Fibroblast of lung (primary cell): ENCODE measurements at regions not wholly inside any gene's neighbourhood (a gene's known extent, or its start where the extent isn't known, plus 50 kb on each side); places are given as distances from the start of the nearest gene placed in this dataset.

Experiments used
- DNase-seq, 2 donors: peaks; one replicate each; pipeline versions ENCODE4 v3.0.0 to v3.0.0-alpha.2; 2010; ENCODE audit warnings: low read depth in 2 of 2
- H2AFZ ChIP-seq: 2 replicates; pipeline ENCODE4 v1.5.1; 2012; ENCODE audit warnings: low read length, control low read depth, inconsistent platforms
- H3K27ac ChIP-seq: 2 replicates; pipeline ENCODE4 v1.5.1; 2011; ENCODE audit warnings: low read length, control low read depth; ENCODE audit not compliant: insufficient read depth
- H3K27me3 ChIP-seq: 2 replicates; pipeline ENCODE4 v1.5.1; 2011; ENCODE audit warnings: mild to moderate bottlenecking, low read length; ENCODE audit not compliant: control insufficient read depth, insufficient read depth
- H3K36me3 ChIP-seq: 2 replicates; pipeline ENCODE4 v1.5.1; 2011; ENCODE audit warnings: low read length; ENCODE audit not compliant: control insufficient read depth, insufficient read depth
- H3K4me1 ChIP-seq: 2 replicates; pipeline ENCODE4 v1.5.1; 2011; ENCODE audit warnings: low read length; ENCODE audit not compliant: control insufficient read depth, insufficient read depth; ENCODE audit errors: extremely low read depth
- H3K4me2 ChIP-seq: 2 replicates; pipeline ENCODE4 v1.5.1; 2011; ENCODE audit warnings: low read length, control low read depth; ENCODE audit not compliant: insufficient read depth; ENCODE audit errors: extremely low read depth
- H3K4me3 ChIP-seq, 4 experiments: fragments of 200-600 bp in 1 of 4; sonication (generic) in 1 of 4; replicated peaks in 1 of 4; 2 replicates each; pipeline ENCODE4 v1.5.1; 2011 to 2016; ENCODE audit warnings: low read length in 4 of 4, low read depth in 3 of 4, mild to moderate bottlenecking in 3 of 4, control low read depth in 2 of 4, inconsistent platforms in 1 of 4, mixed read lengths in 1 of 4; ENCODE audit not compliant: insufficient read depth in 1 of 4; ENCODE audit errors: control extremely low read depth in 1 of 4
- H3K79me2 ChIP-seq: 2 replicates; pipeline ENCODE4 v1.5.1; 2012; ENCODE audit warnings: mild to moderate bottlenecking, low read length, inconsistent platforms; ENCODE audit not compliant: control insufficient read depth, insufficient read depth
- H3K9ac ChIP-seq: 2 replicates; pipeline ENCODE4 v1.5.1; 2011; ENCODE audit warnings: mild to moderate bottlenecking, low read length, control low read depth; ENCODE audit not compliant: insufficient read depth
- H3K9me3 ChIP-seq: 2 replicates; pipeline ENCODE4 v1.5.1; 2012; ENCODE audit warnings: low read depth, low read length; ENCODE audit not compliant: control insufficient read depth, insufficient read depth
- H4K20me1 ChIP-seq: 2 replicates; pipeline ENCODE4 v1.5.1; 2011; ENCODE audit warnings: low read length; ENCODE audit not compliant: control insufficient read depth, insufficient read depth; ENCODE audit errors: extremely low read depth
- CTCF ChIP-seq, 2 donors: IDR thresholded peaks in 1 of 2; conservative IDR thresholded peaks in 1 of 2; 1 replicate in 1 of 2; 2 replicates in 1 of 2; pipeline ENCODE4 v1.5.1; 2011 to 2012; ENCODE audit warnings: low read length in 2 of 2, control low read depth in 1 of 2, inconsistent platforms in 1 of 2, low read depth in 1 of 2, mild to moderate bottlenecking in 1 of 2
- EZH2 ChIP-seq: IDR thresholded peaks from 2 replicates; pipeline ENCODE4 v1.5.1; 2012; ENCODE audit warnings: low read length, control low read depth, mild to moderate bottlenecking; ENCODE audit errors: missing control alignments

- Histone ChIP-seq H3K27ac (no peak overlapping the region), H3K36me3 (no peaks in the 10 kb centered on the region), H3K4me3 (no peak overlapping the region), H3K4me1 (no peaks in the 10 kb centered on the region), H2AFZ (no peak overlapping the region), H3K9me3 (no peaks in the 10 kb centered on the region), H3K4me2 (no peak overlapping the region), H4K20me1 (no peaks in the 10 kb centered on the region), H3K79me2 (no peaks in the 10 kb centered on the region), H3K9ac (no peak overlapping the region), H3K27me3 (no peaks in the 10 kb centered on the region)
- peak in 1 of 2 donors; percentile 43 for DNase-seq
- no peak for TF ChIP-seq EZH2
- TF ChIP-seq CTCF (conservative IDR thresholded peaks at IDR 0.05 in 1 of 2, IDR thresholded peaks at IDR 0.05 in 1 of 2; ENCODE audit: low read depth in 1 of 2, low read length in 2 of 2): no peak
Measured at GRCh38 chr11:29449281-29450074, 567.4 kb downstream of the KCNA4 start.

GRCh38 chr11:29448246-29448877, 568.5 kb downstream of the KCNA4 start:
- no peaks in the 10 kb centered on the region for H3K79me2 ChIP-seq
- H3K27ac ChIP-seq: no peak overlapping the region
- H3K4me1 ChIP-seq: no peaks in the 10 kb centered on the region
- peak; percentile 5 to 18 for DNase-seq
- no peaks in the 10 kb centered on the region for H3K9me3 ChIP-seq
- H4K20me1 ChIP-seq: no peaks in the 10 kb centered on the region
- no peaks in the 10 kb centered on the region for H3K36me3 ChIP-seq
- no peak overlapping the region for H2AFZ ChIP-seq
- H3K9ac ChIP-seq: no peak overlapping the region
- no peaks in the 10 kb centered on the region for H3K27me3 ChIP-seq
- TF ChIP-seq EZH2 (no peak), CTCF (conservative IDR thresholded peaks at IDR 0.05 in 1 of 2, IDR thresholded peaks at IDR 0.05 in 1 of 2; ENCODE audit: low read depth in 1 of 2, low read length in 2 of 2) (peak in 1 of 2 donors; percentile 38)
- no peak overlapping the region for H3K4me2 ChIP-seq
- no peak overlapping the region for H3K4me3 ChIP-seq

GRCh38 chr11:29447821-29448220, 569.0 kb downstream of the KCNA4 start:
- no peak overlapping the region for H3K27ac ChIP-seq
- H4K20me1 ChIP-seq: no peaks in the 10 kb centered on the region
- no peaks in the 10 kb centered on the region for H3K36me3 ChIP-seq
- H3K9me3 ChIP-seq: no peaks in the 10 kb centered on the region
- no peak overlapping the region for H3K4me2 ChIP-seq
- no peaks in the 10 kb centered on the region for H3K27me3 ChIP-seq
- H3K4me1 ChIP-seq: no peaks in the 10 kb centered on the region
- no peak overlapping the region for H2AFZ ChIP-seq
- no peak for TF ChIP-seq EZH2
- no peak for TF ChIP-seq CTCF (conservative IDR thresholded peaks at IDR 0.05 in 1 of 2, IDR thresholded peaks at IDR 0.05 in 1 of 2; ENCODE audit: low read depth in 1 of 2, low read length in 2 of 2)
- no peak overlapping the region for H3K9ac ChIP-seq
- no peak for DNase-seq
- H3K4me3 ChIP-seq: no peak overlapping the region
- no peaks in the 10 kb centered on the region for H3K79me2 ChIP-seq
